Effector CD8-positive, alpha-beta T cell (primary cell): ENCODE measurements at regions not wholly inside any gene's neighbourhood (a gene's known extent, or its start where the extent isn't known, plus 50 kb on each side); places are given as distances from the start of the nearest gene placed in this dataset.

Experiments
- DNase-seq: peaks from one replicate; lab custom pipeline; 2025; lab: John Stamatoyannopoulos, UW

DNA sequence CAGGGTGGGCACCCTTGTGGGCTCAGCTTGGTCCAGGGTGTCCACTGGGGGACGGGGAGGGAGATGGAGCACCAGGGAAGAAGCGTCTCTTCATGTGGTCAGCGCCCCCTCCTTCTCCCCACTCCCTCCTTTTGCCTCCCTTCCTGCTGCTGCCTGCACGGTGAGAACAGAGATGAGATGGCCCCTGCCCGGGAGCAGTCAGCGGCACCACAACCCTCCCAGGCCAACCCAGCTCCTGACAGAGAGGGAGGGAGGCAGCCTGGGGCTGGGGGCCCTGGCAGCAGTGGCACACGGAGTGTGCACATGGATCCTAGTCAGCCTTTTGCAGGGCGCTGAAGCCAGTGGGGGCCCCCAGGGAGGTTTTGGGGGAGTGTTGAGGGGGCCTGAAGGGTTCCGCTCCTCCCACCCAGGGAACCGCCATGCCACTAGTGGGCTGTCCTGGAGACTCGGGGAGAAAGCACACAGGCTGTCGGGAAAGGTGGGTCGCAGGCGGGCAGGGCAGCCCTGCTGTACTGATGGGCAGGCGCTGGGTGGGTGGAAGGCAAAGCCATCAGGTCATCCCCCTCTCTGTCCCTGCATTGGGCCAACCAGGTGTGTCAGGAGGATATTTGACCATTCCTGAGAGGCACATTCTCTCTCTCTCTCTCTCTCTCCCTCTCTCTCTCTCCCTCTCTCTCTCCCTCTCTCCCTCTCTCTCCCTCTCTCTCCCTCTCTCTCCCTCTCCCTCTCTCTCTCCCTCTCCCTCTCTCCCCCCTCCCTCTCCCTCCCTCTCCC is 94.3 kb upstream of the BHLHE23 start:
- no peak for DNase-seq

DNA sequence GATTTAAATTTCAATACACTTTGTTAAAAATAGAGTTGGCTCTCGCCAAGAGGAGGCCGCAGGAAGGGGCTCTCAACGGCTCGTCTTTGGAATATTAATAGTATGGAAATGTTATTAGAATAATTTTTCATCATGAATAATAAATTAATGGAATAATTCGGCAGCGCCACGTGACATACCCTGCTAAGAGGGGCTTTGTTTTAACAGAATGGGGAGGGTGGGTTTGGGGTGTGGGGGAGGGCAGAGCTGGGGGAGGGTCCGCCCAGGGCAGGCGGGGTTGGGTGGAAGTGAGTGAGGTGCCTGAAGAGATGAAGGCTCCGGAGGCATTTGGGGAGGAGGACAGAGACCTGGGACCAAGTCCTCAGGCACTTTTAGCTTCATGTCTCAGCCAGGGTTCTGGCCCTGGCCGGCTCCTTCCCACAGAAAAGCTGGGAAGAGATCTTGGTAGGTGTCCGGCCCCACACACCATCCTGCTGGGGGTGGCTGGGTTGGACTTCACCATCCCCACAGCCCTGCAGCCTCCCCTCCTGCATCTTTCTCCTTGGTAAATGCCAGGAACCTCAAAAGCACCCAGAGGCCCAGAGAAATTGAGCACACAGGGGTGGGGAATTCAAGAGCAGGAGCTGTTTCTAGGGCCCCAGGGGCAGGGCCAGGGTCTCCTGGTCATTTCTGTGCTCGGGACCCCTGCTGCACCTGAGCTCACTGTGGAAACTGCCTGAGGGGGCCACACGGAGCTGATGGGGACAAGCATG is 93.6 kb upstream of the BHLHE23 start:
- no peak for DNase-seq

DNA sequence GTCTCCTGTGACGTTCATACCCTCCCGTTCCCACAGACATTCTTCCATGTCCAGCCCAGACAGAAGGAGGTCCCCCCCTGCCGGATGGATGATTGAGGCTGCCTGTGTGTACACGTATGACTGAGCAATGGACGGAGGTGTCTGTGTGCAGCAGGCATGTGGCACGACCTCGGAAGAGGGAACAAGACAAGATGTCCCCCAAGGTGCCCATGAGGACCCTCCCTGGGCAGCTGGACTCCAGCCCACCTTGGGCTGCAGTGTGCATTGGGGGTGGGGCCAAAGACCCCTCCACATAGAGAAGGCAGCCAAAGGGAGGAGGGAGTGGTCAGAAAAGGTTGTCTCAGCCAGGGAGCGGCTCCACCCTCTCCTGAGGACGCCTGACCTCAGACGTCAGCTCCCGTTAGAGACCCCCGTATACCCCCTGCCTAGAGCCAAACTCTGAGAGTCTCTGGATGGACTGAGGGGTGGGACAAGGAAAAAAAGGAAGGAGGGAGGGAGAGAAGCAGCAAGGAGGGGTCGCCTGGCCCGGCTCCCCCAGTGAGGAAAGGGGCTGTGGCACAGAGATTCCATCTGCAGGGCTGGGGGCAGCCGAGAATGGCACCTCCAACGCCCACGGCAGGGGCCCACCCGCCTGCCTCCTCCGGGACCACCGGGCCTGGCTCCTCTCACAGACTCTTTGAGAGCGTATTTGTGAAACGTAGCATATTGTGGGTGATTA is 92.9 kb upstream of the BHLHE23 start:
- DNase-seq: no peak

DNA sequence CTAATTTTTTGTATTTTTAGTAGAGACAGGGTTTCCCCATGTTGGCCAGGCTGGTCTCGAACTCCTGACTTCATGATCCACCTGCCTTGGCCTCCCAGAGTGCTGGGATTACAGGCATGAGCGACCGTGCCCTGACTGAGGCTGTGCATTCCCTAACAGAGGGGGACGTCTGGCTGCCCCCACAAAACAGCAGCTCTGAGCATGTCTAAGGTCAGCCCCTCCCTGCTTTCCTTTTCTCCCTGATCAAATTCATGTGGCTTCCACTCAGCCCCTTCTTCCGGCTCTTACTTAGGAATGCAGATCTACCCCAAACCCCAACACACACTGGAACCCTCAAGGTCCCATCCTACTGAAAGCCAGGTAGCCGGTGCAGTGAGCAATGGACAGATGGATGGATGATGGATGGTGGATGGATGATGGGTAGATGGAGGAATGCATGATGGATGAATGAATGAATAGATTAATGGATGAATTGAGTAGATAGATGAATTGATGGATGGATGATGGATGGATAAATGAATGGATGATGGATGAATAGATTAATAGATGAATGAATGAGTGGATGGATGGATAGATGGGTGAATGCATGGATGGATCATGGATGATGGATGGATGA is 91.5 kb upstream of the BHLHE23 start:
- no peak for DNase-seq

DNA sequence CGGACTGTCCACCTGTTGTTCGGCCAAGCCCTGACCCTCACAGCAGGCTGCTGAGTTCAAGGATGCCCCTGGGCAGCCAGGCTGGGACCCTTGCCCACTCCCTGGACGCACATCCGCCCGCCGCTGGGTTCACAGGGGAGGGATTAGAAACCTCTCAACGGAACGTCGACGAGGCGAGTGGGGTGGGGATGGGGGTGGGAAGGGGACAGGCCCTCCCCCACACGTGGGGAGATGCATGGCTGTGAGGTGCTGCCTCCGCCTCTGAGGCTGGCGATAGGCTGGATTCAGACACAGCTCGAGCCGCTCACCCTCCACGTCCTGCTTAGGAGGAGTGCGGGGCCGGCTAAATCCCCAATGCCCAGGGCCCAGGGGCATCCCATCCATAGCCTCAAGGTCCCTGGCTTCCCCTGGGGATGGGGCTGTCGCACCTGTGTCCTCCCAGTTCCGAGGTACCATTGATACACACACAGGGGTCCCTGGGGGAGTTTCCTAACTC is 90.6 kb upstream of the BHLHE23 start:
- DNase-seq: no peak

DNA sequence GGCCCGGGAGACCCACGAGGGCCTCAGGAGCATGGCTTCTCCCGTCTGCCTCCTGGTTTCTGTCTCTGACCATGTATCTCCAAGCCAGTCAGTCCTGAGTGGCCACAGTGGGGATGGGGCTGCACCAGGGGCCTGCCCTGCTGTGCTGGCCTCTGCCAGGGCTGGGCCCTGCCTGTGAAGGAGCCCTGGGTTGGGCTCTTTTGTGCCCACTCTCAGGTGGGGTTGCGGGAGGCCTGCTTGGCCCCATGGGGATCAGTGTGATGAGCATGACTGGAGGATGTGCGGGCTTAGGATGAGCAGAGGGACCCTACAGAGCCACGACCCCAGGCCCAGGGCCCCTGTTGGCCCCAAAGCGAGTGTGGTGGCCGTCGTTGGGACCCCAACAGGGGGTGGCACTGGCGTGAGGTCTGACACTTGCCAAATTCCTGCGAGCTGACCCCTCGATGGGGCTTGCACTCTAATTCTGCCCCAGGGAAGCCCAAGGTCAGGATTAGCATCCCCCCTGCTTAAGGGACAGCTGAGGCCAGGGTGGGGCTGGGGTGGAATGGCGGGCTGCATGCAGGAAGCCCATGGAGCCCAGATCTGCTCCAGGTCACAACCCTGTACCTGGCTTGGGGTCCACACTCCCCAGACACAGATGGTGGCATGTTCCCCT is 90.0 kb upstream of the BHLHE23 start:
- DNase-seq: no peak

DNA sequence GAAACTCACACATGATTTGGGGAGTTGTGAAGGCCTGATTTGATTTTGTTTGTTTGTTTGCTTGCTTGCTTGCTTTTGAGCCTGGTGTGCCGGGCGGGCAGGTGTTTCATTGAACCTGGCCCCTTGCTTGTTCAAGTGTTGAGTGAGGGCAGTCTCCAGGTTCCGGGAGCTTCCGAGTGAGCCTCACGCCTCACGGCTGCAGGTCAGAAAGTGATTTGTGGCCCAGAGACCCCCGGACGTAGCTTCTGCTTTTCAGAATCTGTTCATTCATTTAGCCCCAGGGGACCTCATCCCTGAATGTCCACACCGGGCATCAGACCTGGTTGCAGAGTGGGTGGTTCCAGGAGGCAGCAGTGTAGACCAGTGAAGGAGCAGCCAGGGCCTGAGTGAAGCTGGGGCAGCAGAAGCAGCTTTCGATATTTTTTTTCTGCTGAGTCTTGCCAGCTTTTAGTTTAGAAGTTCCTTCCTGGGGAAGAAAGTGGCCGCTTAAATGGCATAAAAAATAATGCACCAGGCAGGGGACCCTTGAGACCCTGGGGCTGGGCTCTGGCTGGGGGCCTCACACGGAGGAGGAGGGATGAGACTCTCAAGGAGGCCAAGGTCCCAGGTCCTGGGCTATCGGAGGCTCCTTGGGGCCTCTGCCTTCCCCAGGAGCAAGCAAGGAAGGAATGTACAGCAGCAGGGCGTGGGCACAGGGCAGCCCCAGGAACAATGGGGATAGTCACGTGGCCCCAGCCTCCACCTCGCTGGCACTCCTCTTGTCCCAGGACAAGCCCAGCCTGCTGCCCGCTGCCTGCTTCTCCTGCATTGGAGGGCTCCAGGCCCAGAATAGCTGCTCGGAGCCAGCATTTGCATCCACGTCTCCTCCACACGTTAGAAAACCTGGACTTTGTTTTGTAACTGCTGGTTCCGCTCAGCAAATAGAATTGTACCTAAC is 89.2 kb upstream of the BHLHE23 start:
- no peak for DNase-seq

DNA sequence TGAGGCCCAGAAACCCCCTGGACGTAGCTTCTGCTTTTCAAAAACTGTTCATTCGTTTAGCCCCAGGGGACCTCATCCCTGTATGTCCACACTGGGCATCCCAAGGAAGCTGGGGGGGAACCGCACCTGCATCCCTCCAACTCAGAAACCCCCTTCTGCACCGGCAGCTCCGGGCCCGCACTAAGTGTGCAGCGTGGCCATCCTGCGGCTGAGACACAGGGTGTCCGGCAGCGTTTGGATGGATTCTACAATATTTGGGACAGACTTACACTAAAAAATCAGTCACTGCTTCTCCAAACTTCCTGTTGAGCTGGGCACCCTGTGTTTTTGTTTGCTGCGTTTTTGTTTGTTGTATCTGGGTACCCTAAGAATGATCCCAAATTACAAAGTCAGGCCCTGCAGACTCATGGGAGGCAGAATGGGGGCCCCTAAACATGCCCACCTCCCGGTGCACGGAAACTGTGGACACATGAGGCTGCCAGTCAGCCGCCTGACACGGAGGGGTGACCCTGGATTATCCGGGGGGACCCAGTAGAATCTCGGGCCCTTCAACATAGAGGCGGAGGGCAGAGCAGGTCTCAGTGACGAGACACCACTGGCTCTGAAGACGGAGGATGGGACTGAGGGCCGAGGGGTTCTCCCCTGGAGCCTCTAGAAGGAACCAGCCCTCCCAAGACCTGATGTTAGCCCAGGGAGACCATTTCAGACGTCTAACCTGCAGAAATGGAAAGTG is 88.2 kb upstream of the BHLHE23 start:
- no peak for DNase-seq

DNA sequence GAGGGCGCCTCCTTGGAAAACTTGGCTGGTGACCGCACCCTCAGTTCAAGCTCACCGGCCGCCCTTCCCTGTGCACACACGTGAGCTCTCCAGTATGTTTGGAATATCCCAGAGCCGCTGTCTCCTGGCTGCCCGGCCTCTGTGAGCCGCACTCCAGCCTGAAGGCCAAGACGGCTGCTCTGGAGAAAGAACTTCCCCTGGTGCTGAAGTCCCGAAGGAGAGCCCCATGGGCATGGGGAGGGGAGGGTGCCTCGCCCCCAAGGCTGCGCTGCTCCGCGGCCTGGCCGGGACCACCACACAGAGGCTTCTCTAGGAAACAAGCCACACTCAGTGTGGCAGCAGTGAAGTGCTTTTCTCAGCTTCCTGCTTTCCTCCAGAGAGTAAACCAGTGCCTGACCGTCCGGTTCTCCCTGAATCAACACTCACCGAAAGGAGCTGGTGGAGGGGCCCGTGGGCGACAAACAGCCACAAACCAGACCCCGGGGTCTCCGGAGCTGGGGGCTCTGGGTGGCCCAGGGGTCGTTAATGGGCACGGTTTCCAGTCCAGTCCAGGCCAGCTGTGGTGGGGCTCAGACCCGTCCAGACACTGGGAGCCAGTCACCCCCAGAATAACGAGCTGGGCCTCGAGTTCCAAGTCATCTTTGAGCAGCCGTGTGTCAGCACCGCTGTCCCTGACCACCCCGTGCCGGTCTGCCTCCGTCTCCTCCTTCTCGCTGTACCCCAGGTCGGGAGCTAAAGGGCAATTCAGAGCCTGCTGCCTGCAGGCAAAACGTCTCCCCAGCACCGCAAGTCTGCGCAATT is 87.4 kb upstream of the BHLHE23 start:
- no peak for DNase-seq

DNA sequence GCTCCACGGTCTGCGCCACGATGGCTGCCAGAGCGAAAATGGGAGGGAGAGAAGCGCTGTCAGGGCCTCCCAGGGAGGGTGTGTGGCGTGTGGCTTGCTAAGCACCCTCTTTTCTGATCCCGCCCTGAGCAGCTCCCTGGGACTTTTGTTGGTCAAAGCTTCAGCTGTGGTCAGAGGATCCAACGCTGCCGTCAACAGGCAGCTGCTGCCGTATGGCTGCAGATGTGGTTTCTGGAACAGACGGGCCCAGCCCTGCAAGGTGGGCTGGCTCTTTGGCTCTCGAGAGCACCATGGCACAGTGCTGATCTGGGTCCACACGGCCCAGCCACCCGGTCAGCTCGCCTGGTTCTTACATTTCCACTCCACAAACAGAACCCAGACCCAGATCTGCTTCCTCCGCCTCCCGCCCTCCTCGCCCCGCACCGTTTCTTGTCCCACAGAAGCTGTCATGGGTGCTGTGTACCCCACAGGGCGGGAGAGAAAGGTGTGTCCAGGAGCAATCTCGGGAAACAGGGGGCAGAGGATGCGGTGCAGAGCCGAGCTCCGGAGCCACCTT is 86.0 kb upstream of the BHLHE23 start:
- no peak for DNase-seq

DNA sequence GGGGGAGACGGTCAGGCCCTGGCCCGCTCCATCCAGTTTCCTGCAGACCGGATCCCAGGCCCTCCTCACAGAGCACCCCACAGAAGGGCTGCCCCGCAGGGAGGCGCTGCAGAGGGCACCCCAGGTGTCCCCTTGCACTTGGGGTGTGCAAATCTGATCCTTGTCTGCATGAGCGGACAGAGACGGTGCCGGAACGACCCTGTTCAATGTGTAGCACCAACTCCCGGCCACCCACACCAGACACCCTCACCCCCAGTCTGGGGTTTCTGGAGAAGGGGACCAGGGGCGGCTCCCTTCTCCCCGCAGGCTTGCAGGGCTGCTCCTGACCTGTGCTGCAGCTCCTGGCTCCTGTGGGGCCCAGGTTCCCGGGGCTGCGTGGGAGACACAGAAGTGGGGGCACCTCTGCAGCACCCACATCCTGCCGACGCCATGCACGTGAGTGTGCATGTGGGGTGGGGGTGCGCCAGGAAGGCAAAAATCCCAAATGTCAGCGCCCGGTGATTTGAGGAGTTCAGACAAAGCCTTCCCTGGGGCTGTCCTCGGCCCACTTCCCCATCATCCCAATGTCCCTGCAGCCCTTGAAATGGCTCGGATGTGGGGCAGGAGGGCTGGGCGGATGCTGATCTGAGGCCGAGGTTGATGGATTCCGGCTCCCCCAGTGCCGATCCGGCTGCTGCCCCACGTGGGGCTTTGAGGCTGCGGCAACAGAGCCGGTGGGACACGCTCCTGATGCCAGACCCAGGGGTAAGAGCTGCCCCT is 85.3 kb upstream of the BHLHE23 start:
- DNase-seq: no peak

DNA sequence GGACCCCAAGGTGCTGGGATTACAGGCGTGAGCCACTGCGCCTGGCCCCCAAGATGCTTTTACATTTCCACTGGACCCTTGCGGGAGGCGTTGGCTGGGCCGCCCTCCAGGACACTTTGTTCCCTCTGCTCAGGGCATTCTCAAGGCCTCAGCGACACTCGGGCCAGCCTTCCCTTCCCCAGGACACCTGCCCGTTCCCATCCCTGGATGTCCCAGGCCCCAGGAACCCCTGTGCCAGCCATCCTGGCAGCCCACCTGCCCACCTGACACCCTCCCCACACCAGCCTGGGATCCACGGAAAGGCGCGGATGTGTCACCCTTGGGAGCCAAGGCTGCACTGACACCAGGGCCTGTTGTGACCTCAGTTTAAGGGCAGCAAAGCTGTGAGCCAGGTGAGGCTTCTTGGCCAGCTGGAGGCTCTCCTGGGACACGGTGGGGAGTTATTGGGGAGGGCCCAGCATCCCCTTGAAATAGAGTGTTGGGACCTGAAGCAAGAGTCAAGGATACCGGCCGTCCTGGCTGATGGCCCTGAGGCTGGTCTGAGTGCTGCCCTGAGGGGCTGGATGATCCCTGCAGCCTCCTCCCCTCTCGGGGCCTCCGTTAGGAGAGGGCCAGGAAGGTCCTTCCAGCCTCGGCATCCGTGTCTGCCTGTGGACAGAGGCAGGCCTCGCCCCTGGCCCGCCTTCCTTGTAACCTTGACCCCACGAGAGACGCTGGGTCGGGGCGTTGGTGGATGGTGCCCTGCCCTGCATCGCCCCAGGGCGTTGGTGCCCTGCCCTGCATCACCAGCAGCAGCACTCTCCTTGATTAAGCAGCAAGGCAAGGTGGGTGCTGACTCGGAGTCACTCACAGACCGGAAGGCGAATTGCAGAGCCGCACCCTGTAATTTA is 84.2 kb upstream of the BHLHE23 start:
- DNase-seq: no peak

DNA sequence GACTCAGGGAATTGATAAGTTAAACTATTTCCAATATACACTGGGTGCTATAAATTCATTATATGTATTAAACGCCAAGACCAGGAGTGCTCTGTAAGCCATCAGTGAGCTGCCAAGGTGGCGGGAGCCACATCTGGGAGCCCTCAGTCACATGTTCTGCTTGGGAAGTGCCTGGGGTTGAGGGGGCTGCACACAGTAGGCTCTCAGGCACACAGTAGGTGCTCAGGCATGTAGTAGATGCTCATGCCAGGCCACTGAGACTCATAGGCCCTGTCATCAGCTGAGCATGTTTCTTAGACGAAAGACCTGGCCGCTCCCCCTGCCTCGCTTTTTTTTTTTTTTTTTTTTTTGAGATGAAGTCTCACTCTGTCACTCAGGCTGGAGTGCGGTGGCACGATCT is 83.3 kb upstream of the BHLHE23 start:
- DNase-seq: no peak

DNA sequence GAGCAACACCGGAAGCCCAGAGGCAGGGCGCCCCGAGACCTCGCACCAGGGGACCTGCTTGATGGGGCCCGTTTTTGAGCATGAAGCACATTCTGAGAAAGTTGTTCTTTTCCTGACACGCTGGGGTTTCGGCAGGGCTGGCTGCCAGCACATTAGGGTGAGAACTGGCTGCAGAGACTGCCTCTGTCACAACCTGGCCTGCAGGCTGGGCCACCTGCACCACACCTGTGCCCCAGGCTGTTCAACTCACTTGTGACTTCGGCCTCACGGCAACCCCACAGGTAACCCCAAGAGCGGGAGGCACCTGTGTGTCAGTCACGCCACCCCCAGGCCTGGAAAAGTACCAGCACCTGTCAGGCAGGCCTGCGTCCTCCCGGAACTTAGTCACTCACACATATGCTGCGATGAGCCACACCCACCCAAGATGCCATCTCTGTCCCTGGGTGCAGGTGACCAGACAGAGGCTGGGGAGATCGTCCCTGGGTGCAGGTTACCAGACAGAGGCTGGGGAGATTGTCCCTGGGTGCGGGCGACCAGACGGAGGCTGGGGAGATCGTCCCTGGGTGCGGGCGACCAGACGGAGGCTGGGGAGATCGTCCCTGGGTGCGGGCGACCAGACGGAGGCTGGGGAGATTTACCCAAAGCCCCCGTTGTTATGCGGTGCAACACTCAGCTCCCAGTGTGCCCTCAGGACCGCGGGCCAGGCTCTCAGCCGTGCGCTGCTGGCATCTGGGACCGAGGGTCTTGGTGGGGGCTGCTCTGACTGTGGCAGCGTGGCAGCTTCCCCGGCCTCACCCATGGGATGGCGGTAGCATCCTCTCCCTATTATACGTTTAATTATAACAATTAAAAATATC is 82.5 kb upstream of the BHLHE23 start:
- no peak for DNase-seq

DNA sequence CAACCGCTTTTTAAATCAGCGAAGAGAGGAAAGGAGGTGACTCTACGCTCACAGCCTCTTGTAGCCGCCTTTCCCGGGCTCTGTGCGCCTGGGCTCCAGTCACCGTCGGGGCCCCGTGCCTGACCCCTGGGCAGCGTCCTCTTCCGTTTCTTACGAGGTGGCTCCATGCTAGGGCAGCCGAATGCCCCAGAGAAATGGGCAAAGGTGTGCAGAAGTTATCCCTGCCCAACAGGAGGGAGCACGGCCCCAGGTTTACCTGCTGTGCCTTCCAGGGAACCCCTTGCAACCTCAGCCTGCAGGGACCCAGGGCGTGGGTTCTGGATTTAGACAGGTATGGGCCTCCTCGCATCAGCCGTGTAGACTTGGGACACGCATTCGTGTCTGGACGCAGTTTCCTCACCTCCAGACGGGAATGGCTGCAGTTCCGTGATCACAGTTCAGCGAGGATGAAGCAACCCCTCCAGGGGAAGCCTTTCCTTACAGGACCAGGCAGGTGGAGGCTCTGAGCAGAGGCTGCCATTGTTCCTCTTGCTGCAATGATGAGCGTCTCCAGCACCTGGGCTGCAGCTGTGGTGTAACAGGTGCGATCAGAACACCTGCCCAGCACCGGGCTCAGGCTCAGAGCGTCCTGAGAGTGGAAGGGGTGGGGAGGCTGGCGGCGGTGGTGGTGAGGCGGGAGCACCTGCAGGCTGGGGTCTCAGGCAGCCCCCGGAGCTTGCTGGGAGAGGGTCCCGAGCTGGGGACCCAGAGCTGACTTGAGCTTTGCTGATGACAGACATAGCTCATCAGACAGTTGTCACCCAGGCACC is 81.3 kb upstream of the BHLHE23 start:
- no peak for DNase-seq
